GM18502 (cell line): ENCODE measurements at regions not wholly inside any gene's neighbourhood (a gene's known extent, or its start where the extent isn't known, plus 50 kb on each side); places are given as distances from the start of the nearest gene placed in this dataset.
"Not testable (repeated sequence)": the region's sequence is repeated elsewhere in the genome, so short reads cannot be mapped to it uniquely, and the experiment has no call there.

Experiments used
- ATAC-seq: cut with Tn5 transposase; IDR thresholded peaks from one replicate; pipeline ENCODE4 v1.9.1; 2021; ENCODE audit warnings: mild to moderate bottlenecking; ENCODE audit not compliant: unreplicated experiment, poor library complexity

DNA sequence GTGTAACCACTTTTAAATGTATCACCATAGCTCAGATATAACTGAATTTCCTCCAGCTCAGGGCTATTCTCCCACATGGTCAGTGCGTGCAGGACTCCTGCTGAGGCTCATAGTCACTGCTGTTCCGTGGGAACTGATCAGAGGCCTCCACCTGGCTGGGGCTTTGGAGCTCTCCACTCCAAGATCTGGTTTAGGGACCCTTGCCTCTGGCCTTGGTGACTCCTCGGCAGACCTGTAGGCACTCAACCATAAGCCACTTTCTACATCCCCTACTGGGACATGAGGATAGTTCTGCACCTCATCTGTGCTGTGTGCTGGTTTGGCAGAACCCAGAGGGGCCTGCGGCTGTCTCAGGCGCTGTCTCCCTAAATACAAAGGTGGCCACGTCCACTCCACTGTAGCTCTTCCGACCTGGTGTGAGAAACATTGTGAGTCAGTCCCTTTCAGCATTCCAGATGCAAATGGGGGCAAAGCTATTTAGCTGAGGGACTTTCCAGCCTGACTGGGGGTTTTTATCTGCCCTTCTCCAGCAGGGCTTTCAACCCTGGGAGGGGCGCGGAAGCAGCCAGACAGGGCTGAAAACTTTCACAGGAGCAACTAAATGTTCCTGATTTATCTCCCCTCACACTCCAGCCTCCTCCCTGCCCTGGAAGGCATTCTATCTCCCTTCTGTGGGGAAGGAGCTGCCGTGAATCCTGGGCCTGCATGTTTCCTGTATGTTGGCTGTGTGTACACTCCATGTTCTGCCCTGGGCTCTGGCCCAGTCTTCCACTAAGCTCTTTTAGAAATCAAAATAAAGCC is 218.3 kb upstream of the DAAM1 start:
- ATAC-seq: no peak

DNA sequence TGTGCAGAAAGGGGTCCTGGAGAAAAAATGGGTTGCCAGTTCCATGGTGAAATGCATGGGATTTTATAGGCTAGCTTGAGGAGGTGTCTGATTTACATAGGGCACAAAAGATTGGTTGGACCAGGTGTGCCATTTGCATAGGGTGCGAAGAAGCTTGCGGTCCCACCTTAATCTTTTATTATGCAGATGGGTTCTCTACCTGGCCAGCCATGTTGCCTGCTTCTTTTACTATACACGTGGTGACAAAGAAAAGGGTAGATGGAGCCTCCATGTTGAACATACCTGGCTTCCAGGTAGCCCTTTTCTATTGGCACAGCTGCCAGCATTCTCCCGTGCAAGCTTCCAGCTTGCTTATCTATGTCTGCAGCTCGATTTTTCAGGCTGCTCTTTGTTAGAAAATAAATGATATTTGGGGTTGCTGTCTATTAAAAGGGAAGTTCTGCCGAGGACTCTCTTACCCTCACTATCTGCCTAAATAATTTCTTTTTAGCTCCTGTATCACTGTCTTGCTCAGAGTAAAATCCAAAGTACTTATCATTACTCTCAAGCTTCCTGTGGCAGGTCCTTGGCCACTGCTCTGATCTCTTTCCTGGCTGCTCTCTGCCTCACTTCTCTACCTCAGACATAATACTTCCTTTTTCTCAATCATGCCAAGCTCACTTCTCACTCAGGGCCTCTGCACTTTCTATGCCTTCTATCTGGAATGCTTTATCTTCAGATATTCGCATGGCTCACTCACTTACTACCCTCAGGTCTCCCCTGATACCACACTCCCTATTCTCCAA is 216.0 kb upstream of the DAAM1 start:
- ATAC-seq: no peak

DNA sequence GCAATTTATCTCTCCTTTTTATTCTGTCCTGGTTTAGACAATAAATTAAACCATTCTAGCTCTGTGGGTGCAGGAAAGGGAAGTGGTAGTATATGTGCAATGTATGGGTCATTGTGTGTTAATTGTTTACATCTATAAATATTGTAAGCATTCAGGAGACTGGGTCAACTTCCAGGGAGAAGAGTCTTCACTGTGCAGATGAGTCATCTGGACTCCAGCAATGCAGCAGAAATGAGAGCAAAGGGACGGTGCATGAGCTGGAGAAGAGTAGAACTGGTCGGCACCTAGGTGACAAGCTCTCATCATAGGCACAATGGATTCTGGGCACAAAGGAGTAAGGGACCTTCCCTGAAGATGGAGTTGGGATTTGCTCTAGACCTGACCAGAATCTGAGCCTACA is 211.1 kb upstream of the DAAM1 start:
- no peak for ATAC-seq

DNA sequence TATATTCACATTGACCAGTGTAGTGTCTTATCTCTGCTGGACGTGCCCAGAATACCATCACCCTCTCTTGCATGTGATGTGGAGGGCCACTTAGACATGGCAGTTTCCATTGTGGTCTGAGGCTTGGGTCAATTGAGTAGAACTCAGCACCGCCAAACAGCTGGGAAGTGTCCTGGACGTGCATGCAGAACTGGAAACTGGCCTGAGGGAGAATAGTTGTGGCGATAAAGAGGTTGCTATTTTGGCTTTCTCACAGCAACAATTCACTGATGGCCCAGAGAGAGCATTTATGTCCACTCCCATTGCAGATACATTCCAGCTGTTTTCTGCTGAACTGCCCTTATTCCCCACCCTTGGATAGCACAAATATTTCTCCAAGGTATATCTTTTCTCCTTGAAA is 210.1 kb upstream of the DAAM1 start:
- no peak for ATAC-seq

DNA sequence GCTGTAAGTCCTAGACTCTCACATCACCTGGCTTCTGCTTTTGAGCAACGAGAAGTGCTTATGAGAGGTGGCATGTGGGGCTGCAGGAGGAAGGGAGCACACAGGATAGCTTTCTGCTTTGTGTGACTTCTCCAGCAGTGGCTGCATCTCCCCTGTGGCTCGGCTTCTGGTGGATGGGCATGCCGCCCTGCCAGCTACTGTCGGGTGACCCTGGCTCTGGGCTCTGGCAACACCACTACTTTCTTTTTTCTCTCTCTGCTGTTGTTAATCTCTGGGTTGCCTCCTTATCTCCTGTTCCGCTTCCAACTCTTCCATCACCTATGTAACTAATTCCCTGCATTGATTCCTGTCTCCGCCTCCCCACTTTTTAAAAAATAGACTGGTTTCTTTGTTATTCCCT is 209.1 kb upstream of the DAAM1 start:
- no peak for ATAC-seq

DNA sequence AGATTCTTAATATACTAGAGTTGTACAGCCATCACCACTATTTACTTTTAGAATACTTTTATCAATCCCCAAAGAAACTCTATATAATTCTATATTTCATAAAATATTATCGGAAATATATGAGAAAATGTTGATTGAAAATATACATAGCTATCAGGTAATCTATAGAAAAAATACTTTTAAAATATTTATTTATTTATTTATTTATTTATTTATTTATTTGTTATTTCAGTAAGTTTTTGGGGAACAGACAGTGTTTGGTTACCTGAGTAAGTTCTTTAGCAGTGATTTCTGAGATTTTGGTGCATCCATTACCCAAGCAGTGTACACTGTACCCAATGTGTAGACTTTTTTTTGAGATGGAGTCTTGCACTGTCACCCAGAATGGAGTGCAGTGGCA is 206.6 kb upstream of the DAAM1 start:
- no peak for ATAC-seq

DNA sequence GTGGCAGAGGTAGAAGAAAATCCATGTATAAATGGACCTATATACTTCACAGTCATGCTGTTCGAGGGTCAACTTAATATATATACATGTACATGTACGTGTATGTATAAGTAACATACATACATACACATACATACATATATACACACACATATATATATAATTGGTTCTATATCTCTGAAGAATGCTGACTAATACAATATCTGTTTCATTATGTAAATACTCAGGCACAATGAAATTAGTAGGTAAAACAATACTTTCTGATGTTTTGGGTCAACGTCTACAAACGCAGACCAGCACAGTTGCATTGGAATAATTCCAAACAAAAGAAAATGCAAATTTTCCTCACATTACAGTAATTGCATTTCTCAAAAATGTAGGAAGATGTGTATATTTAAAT is 202.7 kb upstream of the DAAM1 start:
- ATAC-seq: no peak

DNA sequence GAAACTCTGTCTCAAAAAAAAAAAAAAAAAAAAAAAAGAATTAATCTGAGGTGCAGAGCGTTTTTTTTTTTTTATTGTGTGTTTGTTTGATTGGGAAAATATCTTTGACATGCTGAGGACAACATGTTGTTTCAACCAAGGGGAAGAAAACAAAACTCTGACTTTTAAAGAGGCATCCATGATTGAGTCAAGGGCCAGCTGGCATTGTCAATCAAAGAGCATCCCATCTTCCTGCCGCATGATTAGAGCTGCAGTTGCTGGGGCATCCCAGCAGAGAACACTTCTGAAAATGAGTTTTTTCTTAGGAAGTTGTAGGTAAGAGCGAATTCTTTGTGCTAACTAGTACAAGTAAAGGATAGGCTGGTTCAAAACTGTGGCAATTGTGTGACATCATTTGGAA is 200.9 kb upstream of the DAAM1 start:
- ATAC-seq: no peak

DNA sequence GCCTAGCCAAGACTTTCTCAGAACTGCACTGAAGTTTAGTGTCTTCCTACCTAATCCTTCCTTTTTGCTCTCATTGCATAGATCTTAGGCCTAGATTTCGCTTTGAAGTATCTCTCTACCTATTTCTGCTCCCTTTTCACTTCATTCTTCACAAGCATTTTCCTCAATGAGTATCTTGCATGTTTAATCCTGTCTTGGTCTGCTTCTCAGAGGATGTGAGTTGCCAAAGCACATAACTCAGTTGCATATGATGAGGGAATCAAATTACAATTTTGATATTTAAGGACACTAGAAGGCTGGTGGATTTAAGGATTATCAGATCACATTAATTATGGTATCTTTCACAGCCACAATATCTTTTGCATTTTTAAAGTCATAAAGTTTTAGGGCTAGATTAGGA is 195.5 kb upstream of the DAAM1 start:
- no peak for ATAC-seq

DNA sequence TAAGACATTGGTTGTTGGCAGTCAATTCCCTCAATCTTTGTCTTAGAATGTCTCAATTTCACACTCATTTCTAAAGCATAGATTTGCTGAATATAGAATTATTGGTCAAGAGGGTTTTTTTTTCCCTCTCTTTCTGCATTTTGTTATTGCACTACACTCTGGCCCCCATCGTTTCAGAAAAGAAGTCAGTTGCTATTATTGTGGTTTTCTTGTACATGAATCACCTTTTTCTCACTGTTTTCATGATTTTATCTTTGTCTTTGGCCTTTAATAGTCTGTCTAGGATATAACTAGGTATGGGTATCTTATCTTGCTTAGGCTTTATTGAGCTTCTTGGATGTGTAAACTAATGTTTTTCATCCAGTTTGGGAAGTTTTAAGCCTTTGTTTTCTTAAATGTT is 194.3 kb upstream of the DAAM1 start:
- ATAC-seq: no peak

DNA sequence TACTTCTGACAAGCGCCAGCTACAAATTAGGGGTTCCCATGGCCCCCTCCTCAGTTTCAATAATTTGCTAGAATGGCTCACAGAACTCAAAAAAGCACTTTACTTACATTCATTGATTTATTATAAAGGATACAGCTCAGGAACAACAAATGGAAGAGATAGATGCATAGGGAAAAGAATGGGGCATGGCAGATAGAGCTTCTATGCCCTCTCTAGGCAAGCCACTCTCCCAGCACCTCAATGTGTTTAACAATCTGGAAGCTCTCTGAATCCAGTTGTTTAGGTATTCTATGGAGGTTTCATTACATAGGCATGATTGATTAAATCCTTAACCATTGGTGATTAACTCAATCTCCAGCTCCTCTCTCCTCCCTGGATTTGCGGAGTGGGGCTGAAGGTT is 184.5 kb upstream of the DAAM1 start:
- ATAC-seq: no peak

DNA sequence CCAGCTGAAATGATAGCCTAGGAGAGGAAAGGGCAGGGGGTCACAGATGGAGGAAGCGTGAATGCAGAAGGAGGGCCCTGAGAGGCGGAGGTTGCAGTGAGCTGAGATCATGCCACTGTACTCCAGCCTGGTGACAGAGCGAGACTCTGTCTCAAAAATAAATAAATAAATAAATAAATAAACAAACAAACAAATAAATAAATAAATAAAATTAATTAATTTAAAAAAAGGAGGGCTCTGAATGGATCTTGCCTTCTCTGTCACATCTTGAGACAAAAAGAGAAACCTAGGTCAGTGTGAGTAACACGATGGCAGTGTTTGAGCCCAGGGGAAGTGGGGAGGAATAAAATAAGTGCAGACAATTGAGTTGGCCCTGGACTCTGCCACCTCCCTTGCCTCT is 182.3 kb upstream of the DAAM1 start:
- not testable (repeated sequence) for ATAC-seq

DNA sequence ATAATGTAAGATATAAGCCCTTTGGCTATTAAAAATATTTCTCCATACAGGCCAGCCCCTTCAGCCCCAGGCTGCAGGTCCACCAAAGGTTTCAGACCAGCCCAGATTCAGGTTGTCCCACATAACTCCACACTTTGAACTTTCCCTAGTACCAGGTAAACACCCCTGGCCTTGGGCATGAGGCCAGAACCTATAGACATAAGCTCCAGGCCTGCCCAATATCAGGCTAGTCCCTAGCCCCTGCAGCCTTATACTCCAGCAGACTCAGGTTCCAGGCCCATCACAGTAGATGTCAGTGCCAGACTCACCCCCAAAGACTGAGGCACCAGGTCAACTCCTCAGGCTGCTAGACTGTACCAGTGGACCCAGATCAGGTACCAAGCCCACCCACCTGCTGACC is 178.5 kb upstream of the DAAM1 start:
- no peak for ATAC-seq

DNA sequence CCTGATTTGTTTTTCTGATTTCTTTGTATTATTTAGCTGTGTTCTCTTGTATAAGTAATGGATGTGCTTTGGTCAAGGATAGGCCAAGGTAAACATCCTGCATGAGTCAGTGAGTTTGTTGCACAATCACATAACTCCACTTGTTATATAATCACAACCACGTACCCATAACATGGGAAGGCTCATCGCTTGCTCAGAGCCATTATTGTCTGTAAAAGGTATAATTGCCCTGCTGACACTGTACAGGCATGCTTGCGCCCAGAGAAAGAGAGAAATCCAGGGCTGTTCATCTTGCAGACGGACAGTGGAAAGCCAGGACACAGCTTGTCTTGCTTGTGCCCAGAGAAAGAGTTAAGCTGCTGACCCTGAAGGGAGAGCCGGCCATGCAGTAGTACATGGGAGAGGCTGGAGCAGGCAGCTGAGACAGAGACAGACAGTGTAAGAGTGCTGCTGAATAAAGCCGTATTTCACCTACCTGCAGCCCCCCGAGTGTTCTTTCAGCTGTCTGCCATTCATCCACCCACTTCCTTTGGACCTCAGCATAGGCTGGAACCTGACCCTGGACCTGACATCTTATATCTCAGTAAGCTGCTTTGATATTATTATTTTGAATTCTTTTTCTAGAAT is 174.7 kb upstream of the DAAM1 start:
- ATAC-seq: no peak

DNA sequence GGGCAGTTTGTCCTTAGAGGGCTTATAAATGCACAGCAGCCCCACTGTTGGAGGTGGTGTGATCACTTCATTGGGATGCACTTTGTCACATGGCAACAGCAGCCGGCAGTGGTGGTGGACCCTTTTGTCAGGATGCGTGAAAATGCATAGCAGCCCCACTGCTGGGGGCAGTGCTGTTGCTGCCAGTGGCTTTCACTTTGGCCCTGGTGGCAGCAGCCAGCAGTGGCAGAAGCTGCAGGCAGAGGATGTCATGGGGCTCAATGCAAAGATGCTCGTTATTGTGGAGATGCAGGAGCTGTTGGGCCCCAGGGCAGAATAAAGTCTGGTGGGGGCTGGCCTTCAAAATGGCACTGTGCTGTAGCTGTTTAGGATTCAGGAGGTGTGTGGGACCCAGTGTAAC is 173.0 kb upstream of the DAAM1 start:
- no peak for ATAC-seq

DNA sequence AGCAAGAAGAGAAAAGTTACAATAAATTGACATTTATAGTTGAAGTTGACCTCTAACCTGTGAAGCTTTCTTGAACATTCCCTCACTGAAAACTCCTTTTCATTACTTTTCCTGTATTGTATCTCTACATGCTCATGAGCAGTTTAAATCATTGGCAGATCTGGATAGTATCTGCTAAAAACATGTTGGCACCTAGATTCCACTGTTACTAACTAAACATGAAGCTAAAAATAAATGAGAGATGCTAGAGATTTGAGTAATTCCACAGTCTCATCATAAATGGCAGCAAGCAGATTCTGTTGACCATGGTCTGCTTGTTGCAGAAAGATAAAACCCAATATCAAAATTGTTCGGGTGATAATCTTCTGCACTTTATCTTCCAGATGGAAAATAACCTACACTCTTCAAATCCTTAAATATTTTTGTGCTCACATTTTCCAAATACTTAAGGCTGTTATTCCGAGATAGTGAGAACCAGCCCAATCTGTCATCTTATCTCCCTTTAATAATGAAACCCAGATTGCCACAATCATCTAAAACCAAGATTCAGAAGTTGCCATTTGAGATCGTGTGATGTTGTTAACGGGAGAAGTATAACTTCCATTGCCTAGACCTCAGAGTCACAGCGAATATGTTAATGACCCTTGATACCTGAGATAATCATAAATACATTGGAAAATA is 171.0 kb upstream of the DAAM1 start:
- ATAC-seq: no peak

DNA sequence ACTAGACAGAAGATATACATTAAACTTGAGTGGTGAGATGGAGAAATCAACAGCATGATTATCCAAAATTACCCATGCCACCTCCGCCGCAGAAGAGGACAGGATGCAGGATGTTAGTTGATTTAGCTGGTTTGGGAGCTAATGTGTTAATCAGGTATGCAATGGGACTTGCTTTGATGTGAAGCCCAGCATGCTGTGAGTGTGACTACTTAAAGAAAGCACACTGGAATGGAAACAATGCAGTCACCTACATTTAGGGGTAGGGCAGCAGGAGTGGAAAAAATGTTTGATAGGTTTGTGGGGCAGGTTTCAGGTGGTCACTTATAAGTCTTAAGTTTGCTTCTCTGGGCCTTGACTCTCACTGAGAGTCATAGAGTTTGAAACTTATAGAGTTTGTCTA is 170.0 kb upstream of the DAAM1 start:
- no peak for ATAC-seq

DNA sequence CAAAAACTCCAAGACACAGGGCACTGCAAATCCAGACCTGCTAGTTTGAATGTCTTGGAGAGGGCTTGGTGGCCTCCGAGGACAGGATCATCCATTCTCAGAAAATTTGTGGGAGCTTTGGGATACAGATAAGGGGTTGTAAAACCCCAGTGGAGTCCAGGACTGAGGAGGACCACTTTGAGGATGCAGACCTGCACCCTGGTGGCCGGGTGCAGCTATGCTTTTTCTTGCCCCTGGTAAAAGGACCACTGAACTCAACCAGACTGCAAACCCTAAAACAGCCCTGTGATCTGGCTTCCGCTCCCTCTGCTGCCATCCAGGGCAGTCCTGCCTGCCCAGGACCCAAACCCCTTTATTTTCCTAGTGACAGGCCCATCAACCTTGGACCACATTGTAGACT is 169.5 kb upstream of the DAAM1 start:
- no peak for ATAC-seq

DNA sequence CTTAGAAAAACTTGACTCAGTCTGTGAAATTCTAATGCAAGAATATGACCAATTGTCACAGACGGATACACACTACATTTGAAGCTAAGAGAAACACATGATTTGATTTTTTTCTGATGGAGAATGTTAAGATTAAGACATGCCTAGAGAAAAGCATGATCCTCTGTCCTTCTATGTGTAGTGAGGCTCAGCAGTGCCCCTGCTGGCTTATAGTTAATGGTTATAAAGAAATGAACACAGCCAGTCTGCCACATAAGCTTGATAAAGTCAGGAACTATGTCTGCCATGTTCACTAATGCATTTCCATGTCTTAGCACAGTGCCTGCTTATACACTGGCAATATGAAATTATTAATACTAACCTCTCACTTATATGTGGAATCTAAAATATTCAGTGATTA is 168.1 kb upstream of the DAAM1 start:
- no peak for ATAC-seq

DNA sequence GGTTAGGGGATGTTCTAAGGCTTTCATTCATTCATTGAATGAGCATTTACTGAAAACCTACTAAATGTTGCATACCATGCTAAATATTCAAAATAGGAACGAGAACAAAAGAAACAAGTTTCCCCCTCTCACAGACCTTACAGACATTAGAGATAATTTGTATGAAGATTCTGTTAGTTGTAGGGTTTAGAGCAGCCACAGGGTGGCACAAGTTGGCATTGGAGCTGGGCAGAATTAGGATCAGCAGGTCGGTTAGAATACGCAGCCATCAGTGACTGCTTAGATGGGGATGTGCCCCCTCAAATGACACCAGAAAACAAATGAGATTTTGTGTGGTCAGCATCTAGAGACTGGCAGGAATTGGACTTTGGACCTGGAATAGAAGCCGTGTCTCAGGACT is 166.3 kb upstream of the DAAM1 start:
- no peak for ATAC-seq

DNA sequence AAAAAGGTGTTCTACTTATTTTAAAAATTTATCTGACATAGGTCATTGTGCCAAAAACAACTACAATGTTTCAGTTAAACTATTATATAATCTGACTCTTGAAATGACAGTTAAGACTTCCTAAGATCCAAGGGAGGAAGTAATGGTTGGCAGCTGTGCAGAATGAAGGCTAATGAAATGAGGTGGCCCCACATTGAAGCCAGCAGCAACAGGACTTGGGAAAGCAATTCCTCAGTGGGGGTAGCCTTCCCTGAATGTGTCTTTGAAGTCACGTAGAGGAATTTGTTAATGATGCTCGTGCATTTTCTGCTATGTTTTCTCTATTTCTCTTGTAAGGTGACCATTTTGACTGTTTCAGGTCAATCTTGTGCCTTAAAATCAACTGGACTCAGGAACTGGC is 162.4 kb upstream of the DAAM1 start:
- no peak for ATAC-seq
